GM12891 (cell line): ENCODE measurements at regions not wholly inside any gene's neighbourhood (a gene's known extent, or its start where the extent isn't known, plus 50 kb on each side); places are given as distances from the start of the nearest gene placed in this dataset.

Experiments
- POLR2A ChIP-seq: IDR thresholded peaks from 2 replicates; pipeline ENCODE4 v1.6.1; 2011; ENCODE audit warnings: low read depth, low read length, control low read depth
- POLR2AphosphoS5 ChIP-seq: IDR thresholded peaks from 2 replicates; pipeline ENCODE4 v1.6.1; 2011; ENCODE audit warnings: low read depth, low read length, control low read depth
- TAF1 ChIP-seq: IDR thresholded peaks from 2 replicates; pipeline ENCODE4 v1.6.1; 2011; ENCODE audit warnings: low read depth, low read length, control low read depth

- no peak for TF ChIP-seq POLR2AphosphoS5
- no peak for TF ChIP-seq POLR2A
- no peak for TF ChIP-seq TAF1
Measured at GRCh38 chr10:84860855-84861254, 532.5 kb downstream of the CCSER2 start.
